Mammary epithelial cell (primary cell): ENCODE measurements at regions not wholly inside any gene's neighbourhood (a gene's known extent, or its start where the extent isn't known, plus 50 kb on each side); places are given as distances from the start of the nearest gene placed in this dataset.

Experiments used
- CTCF ChIP-seq, 2 donors: IDR thresholded peaks in 1 of 2; conservative IDR thresholded peaks in 1 of 2; 2 replicates each; pipeline ENCODE4 v1.5.1; 2011 to 2012; ENCODE audit warnings: inconsistent platforms in 2 of 2, low read length in 2 of 2, mild to moderate bottlenecking in 2 of 2, control low read depth in 1 of 2, low read depth in 1 of 2; ENCODE audit not compliant: insufficient read depth in 1 of 2; ENCODE audit errors: extremely low read depth in 1 of 2
- EZH2 ChIP-seq: IDR thresholded peaks from 2 replicates; pipeline ENCODE4 v1.6.1; 2012; ENCODE audit warnings: low read length, inconsistent platforms, borderline replicate concordance

DNA sequence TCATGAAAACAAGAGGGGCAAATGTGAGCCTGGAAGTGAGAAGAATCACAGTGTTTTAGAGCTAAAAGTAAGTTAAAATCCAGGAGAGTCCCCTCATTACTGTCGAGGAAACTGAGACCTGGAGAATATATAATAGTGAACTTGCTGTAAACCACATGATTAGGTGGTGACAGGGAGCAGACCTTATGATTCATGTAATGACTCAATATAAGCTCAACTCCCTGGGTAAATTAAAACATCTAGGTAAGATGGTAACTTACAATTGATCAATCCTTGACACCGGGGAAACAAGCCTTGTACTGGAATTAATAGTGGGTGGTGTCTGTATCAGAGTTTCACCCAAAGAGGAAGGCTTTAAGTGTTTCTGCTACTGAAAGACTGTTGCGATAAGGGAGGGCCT, 269.3 kb downstream of the SNAPC1 start:
- TF ChIP-seq EZH2 (no peak), CTCF (conservative IDR thresholded peaks at IDR 0.05 in 1 of 2, IDR thresholded peaks at IDR 0.05 in 1 of 2; ENCODE audit: extremely low read depth in 1 of 2, insufficient read depth in 1 of 2, low read depth in 1 of 2, low read length in 2 of 2) (no peak)
